ENCODE measurements at regions not wholly inside any gene's neighbourhood (a gene's known extent, or its start where the extent isn't known, plus 50 kb on each side); places are given as distances from the start of the nearest gene placed in this dataset.

GRCh38 chr1:238457610-238458009, 566.9 kb upstream of the ZP4 start:
- H3K4me2 ChIP-seq (ENCODE audit: insufficient read depth, low read length), result no peak overlapping the region
- ATAC-seq, result no peak
- no peak overlapping the region for H3K9ac ChIP-seq (ENCODE audit: insufficient read depth in 1 of 2, low read depth in 2 of 2, low read length in 2 of 2)
- H3K4me3 ChIP-seq, result no peak overlapping the region
- no peaks in the 10 kb centered on the region for H3K9me1 ChIP-seq (ENCODE audit: control insufficient read depth, insufficient read depth, low read length)
- no peak overlapping the region for H3K27ac ChIP-seq (ENCODE audit: extremely low read depth, low read depth, low read length)
- no TSS peak for BruUV-seq (replicated peaks)
- CTCF ChIA-PET (ENCODE audit: low intra/inter-chr PET ratio), result no interaction called here
- no peaks in the 10 kb centered on the region for H4K20me1 ChIP-seq (replicated peaks; ENCODE audit: control insufficient read depth, insufficient read depth, low read length)
- H3K9me3 ChIP-seq (replicated peaks; ENCODE audit: control insufficient read depth, insufficient read depth, low read depth, low read length), result 0 out of 2 replicates have a peak, but pooled peaks cover 2% of the 10 kb centered on the region
- H2AFZ ChIP-seq (ENCODE audit: low read depth, low read length), result no peak overlapping the region
- no peak for FAIRE-seq
- POLR2A ChIA-PET, result no interaction called here
- no peaks in the 10 kb centered on the region for H3K36me3 ChIP-seq (ENCODE audit: control insufficient read depth, insufficient read depth, low read length)
- in situ Hi-C loops (cut with MboI) (no loop called here), intact Hi-C loops (cut with micrococcal nuclease) (no loop called here)
- no peaks in the 10 kb centered on the region for H3K27me3 ChIP-seq (ENCODE audit: control insufficient read depth in 2 of 2, insufficient read depth in 2 of 2, low read length in 2 of 2)
- H3K4me1 ChIP-seq (replicated peaks in 1 of 2; ENCODE audit: control insufficient read depth in 2 of 2, insufficient read depth in 2 of 2, low read length in 2 of 2), result no peaks in the 10 kb centered on the region
- no peak for DNase-seq (ENCODE audit: extremely low read depth in 1 of 4, low spot score in 3 of 4)
- no peaks in the 10 kb centered on the region for H3K79me2 ChIP-seq (ENCODE audit: control insufficient read depth, insufficient read depth, low read length)
- TF ChIP-seq E4F1 (CRISPR knock-in tag; IDR thresholded peaks at IDR 0.05; ENCODE audit: borderline replicate concordance), result no peak
- TF ChIP-seq THRB (CRISPR knock-in tag; conservative IDR thresholded peaks at IDR 0.05), result no peak
- TF ChIP-seq SMAD3 (CRISPR knock-in tag; conservative IDR thresholded peaks at IDR 0.05), result no peak
- TF ChIP-seq BMI1 (IDR thresholded peaks at IDR 0.05; ENCODE audit: low read length), result no peak
- TF ChIP-seq ZNF318 (IDR thresholded peaks at IDR 0.05; ENCODE audit: borderline replicate concordance in 1 of 2, low read depth in 1 of 2), result no peak
- TF ChIP-seq TRIM25 (IDR thresholded peaks at IDR 0.05; ENCODE audit: borderline replicate concordance), result no peak
- TF ChIP-seq ZNF449 (CRISPR knock-in tag; IDR thresholded peaks at IDR 0.05), result no peak

All from K562 (cell line).